ENCODE measurements at regions not wholly inside any gene's neighbourhood (a gene's known extent, or its start where the extent isn't known, plus 50 kb on each side); places are given as distances from the start of the nearest gene placed in this dataset.
"Not testable (repeated sequence)": the region's sequence is repeated elsewhere in the genome, so short reads cannot be mapped to it uniquely, and the experiment has no call there.

DNA sequence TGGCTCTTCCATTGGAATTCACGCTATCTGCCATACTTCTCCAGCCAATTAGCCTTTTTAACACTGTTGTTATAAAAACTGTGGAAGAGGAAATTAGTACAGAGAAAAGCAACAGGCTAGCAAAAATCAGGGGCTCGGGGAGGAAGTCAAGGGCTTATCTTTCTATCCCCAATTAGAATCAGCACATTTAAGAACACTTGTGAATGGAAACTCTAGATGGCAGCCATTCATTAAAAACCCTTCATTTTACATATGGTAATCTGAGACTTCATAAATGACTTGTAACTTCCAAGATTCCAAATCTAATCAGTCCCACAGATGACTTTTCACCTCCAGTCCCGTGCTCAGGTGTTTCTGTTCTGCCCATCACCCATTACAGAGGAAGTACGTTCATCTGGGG, 330.5 kb downstream of the CNTNAP3B start:
- H3K4me3 Mint-ChIP-seq; H3K27me3 ChIP-seq (replicated peaks in 1 of 2; ENCODE audit: control insufficient read depth in 2 of 2, extremely low read depth in 1 of 2, insufficient read depth in 2 of 2, low read length in 1 of 2); H3K27me3 Mint-ChIP-seq; CTCF ChIA-PET; H3K4me1 ChIP-seq (ENCODE audit: control insufficient read depth in 1 of 2, extremely low read depth in 1 of 2, insufficient read depth in 2 of 2, low read length in 2 of 2); POLR2A ChIA-PET; H3K27ac Mint-ChIP-seq; H3K9me3 Mint-ChIP-seq; H3K36me3 ChIP-seq (ENCODE audit: control insufficient read depth in 2 of 2, extremely low read depth in 1 of 2, insufficient read depth in 1 of 2, low read length in 1 of 2); H3K4me1 Mint-ChIP-seq; H3K36me3 Mint-ChIP-seq; ATAC-seq (replicated peaks in 1 of 4); DNase-seq; H3K4me3 ChIP-seq (ENCODE audit: control insufficient read depth in 1 of 2, extremely low read depth in 1 of 2, low read length in 1 of 2); H3K27ac ChIP-seq (ENCODE audit: low read length); H3K9me3 ChIP-seq: not testable (repeated sequence)
- WGBS (ENCODE audit: insufficient coverage): no CpG with 5 or more reads among the region's 4 CpGs

DNA sequence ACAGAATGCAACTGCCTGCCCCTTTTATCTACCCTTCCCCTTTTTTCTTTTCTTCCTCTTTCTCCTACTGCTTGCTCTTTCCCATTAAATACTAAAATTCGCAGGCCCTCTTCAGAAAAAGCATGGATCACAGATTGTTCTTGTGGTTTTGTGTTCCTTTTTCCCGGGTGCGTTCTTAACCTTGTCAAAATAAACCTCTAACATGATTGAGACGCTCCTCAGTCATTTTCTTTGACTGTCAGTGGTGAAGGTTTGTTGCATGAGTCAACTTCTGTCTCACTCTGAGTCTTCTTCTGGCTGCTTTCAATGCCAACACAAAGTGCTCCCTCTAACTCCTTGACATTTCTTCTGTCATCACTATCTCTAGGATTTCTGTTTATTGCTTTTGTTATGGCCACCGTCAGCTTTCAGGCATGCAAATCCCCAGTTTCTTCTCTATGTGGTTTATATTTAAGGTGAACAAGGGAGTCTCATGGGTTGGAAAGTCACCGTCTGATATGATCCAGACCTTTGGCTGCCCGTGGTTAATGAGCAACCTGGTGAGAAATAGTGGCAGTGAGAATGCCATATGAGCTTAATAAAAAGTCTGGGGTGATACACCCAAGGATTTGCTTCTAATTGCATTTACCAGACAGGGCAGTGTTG, 338.4 kb downstream of the CNTNAP3B start:
- POLR2A ChIA-PET; H3K9me3 Mint-ChIP-seq; H3K4me3 Mint-ChIP-seq; H3K4me1 ChIP-seq (ENCODE audit: control insufficient read depth in 1 of 2, extremely low read depth in 1 of 2, insufficient read depth in 2 of 2, low read length in 2 of 2); H3K36me3 ChIP-seq (ENCODE audit: control insufficient read depth in 2 of 2, extremely low read depth in 1 of 2, insufficient read depth in 1 of 2, low read length in 1 of 2); H3K27me3 Mint-ChIP-seq; H3K27ac ChIP-seq (ENCODE audit: low read length); H3K27me3 ChIP-seq (replicated peaks in 1 of 2; ENCODE audit: control insufficient read depth in 2 of 2, extremely low read depth in 1 of 2, insufficient read depth in 2 of 2, low read length in 1 of 2); CTCF ChIA-PET; ATAC-seq (replicated peaks in 1 of 4); H3K9me3 ChIP-seq; H3K4me1 Mint-ChIP-seq; H3K27ac Mint-ChIP-seq; H3K4me3 ChIP-seq (ENCODE audit: control insufficient read depth in 1 of 2, extremely low read depth in 1 of 2, low read length in 1 of 2); DNase-seq; H3K36me3 Mint-ChIP-seq: not testable (repeated sequence)
- WGBS (ENCODE audit: insufficient coverage): no CpG with 5 or more reads among the region's 7 CpGs

DNA sequence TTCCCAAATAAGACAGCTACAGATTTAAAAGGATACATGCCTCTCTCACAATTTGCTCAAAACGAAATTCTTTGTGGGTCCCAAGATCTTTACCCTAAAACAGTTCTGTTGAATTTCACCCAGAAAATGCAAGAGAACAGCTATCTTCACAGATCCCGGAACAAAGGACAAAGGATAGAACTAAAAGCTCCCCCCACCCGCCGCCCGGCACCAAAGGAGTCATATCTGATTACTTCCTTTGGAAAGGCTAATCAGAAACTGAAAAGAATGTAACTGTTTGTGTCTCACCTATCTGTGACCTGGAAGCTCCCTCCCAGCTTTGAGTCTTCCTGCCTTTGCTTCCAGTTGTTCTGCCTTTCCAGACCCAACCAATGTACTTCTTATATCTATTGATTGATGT, 339.2 kb downstream of the CNTNAP3B start:
- no CpG with 5 or more reads among the region's 5 CpGs for WGBS (ENCODE audit: insufficient coverage)
- not testable (repeated sequence) for H3K27me3 Mint-ChIP-seq

DNA sequence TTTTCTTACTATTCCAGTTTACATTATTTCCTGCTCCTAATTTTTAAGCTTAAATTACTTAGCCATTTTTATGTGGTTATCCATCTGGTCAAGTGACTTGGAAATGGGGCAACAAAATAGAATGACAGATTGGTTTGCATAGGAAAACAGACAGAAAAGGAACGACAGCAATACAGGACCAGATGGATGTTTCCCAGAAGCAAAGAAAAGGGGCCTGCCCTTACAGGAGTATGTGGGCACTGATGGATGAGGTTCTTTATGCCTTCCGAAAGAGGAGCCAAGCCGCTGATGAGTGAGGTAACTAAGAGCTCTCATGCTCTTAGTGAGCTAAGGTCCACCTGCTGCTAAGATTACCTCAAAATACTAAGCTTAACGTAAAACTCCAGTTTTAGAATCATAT, 339.8 kb downstream of the CNTNAP3B start:
- H3K36me3 ChIP-seq (ENCODE audit: control insufficient read depth in 2 of 2, extremely low read depth in 1 of 2, insufficient read depth in 1 of 2, low read length in 1 of 2); H3K9me3 ChIP-seq; H3K27ac Mint-ChIP-seq; H3K4me1 Mint-ChIP-seq; CTCF ChIA-PET; ATAC-seq (replicated peaks in 1 of 4); H3K27me3 ChIP-seq (replicated peaks in 1 of 2; ENCODE audit: control insufficient read depth in 2 of 2, extremely low read depth in 1 of 2, insufficient read depth in 2 of 2, low read length in 1 of 2); H3K4me3 Mint-ChIP-seq; H3K27me3 Mint-ChIP-seq; H3K4me1 ChIP-seq (ENCODE audit: control insufficient read depth in 1 of 2, extremely low read depth in 1 of 2, insufficient read depth in 2 of 2, low read length in 2 of 2); DNase-seq; H3K36me3 Mint-ChIP-seq; H3K27ac ChIP-seq (ENCODE audit: low read length); H3K4me3 ChIP-seq (ENCODE audit: control insufficient read depth in 1 of 2, extremely low read depth in 1 of 2, low read length in 1 of 2); H3K9me3 Mint-ChIP-seq; POLR2A ChIA-PET: not testable (repeated sequence)
- no CpG with 5 or more reads among the region's 4 CpGs for WGBS (ENCODE audit: insufficient coverage)

More for the DNA sequence above, 339.2 kb downstream of the CNTNAP3B start:
- POLR2A ChIA-PET; H3K36me3 Mint-ChIP-seq; ATAC-seq (replicated peaks in 1 of 4); H3K27me3 ChIP-seq (replicated peaks in 1 of 2; ENCODE audit: control insufficient read depth in 2 of 2, extremely low read depth in 1 of 2, insufficient read depth in 2 of 2, low read length in 1 of 2); H3K27ac ChIP-seq (ENCODE audit: low read length); H3K4me3 ChIP-seq (ENCODE audit: control insufficient read depth in 1 of 2, extremely low read depth in 1 of 2, low read length in 1 of 2); H3K4me1 Mint-ChIP-seq; H3K4me3 Mint-ChIP-seq; H3K9me3 ChIP-seq; DNase-seq; H3K36me3 ChIP-seq (ENCODE audit: control insufficient read depth in 2 of 2, extremely low read depth in 1 of 2, insufficient read depth in 1 of 2, low read length in 1 of 2); CTCF ChIA-PET; H3K27ac Mint-ChIP-seq; H3K4me1 ChIP-seq (ENCODE audit: control insufficient read depth in 1 of 2, extremely low read depth in 1 of 2, insufficient read depth in 2 of 2, low read length in 2 of 2); H3K9me3 Mint-ChIP-seq: not testable (repeated sequence)

DNA sequence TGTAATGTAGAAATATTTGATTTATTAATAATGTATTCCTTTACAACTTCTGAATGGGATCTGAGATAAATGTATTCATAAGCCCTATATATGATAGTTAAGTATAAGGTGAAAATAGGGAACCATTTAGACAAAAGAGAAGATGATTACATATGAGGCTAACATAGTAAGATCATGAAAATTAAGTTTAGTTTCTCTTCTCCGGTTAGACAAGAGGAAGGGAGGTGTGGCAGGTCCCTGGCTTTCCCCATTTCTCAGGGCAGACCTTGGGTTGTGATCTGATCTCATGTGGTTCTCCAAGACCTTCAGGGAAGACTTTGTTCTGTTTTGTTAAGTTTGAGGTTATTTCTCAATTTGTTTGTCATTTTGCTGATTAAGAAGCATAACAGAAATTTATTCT, 341.3 kb downstream of the CNTNAP3B start:
- ATAC-seq (replicated peaks in 1 of 4); H3K36me3 Mint-ChIP-seq; H3K4me1 ChIP-seq (ENCODE audit: control insufficient read depth in 1 of 2, extremely low read depth in 1 of 2, insufficient read depth in 2 of 2, low read length in 2 of 2); H3K4me3 Mint-ChIP-seq; H3K4me3 ChIP-seq (ENCODE audit: control insufficient read depth in 1 of 2, extremely low read depth in 1 of 2, low read length in 1 of 2); CTCF ChIA-PET; DNase-seq; H3K9me3 ChIP-seq; H3K27ac Mint-ChIP-seq; H3K9me3 Mint-ChIP-seq; H3K27ac ChIP-seq (ENCODE audit: low read length); H3K27me3 ChIP-seq (replicated peaks in 1 of 2; ENCODE audit: control insufficient read depth in 2 of 2, extremely low read depth in 1 of 2, insufficient read depth in 2 of 2, low read length in 1 of 2); H3K4me1 Mint-ChIP-seq; H3K36me3 ChIP-seq (ENCODE audit: control insufficient read depth in 2 of 2, extremely low read depth in 1 of 2, insufficient read depth in 1 of 2, low read length in 1 of 2); POLR2A ChIA-PET; H3K27me3 Mint-ChIP-seq: not testable (repeated sequence)
- WGBS (ENCODE audit: insufficient coverage): no CpG with 5 or more reads among the region's 1 CpG

DNA sequence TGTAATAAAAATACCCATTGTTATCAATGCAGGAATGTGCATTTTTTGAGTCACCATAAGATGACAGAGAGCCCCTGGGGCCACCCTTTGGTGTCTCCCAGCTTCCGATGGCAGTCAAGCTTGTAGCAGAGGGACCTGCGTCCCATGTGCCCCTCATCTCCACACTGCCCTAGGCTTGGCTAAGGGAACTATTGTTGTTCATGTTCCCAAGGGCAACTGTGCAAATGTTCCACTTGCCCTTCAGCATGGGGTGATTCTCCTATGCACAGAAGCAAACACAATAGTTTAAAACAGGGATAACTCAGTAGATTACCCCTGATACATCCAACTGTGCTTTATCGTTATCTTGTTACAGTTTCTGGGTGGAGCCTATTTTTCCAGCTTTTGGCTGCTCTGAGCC, 342.0 kb downstream of the CNTNAP3B start:
- H3K27me3 ChIP-seq (replicated peaks in 1 of 2; ENCODE audit: control insufficient read depth in 2 of 2, extremely low read depth in 1 of 2, insufficient read depth in 2 of 2, low read length in 1 of 2); H3K36me3 ChIP-seq (ENCODE audit: control insufficient read depth in 2 of 2, extremely low read depth in 1 of 2, insufficient read depth in 1 of 2, low read length in 1 of 2); H3K9me3 Mint-ChIP-seq; ATAC-seq (replicated peaks in 1 of 4); DNase-seq; H3K27me3 Mint-ChIP-seq; H3K36me3 Mint-ChIP-seq; H3K4me3 ChIP-seq (ENCODE audit: control insufficient read depth in 1 of 2, extremely low read depth in 1 of 2, low read length in 1 of 2); CTCF ChIA-PET; H3K27ac ChIP-seq (ENCODE audit: low read length); H3K4me1 ChIP-seq (ENCODE audit: control insufficient read depth in 1 of 2, extremely low read depth in 1 of 2, insufficient read depth in 2 of 2, low read length in 2 of 2); POLR2A ChIA-PET; H3K27ac Mint-ChIP-seq; H3K4me1 Mint-ChIP-seq; H3K9me3 ChIP-seq; H3K4me3 Mint-ChIP-seq: not testable (repeated sequence)
- no CpG with 5 or more reads among the region's 3 CpGs for WGBS (ENCODE audit: insufficient coverage)

DNA sequence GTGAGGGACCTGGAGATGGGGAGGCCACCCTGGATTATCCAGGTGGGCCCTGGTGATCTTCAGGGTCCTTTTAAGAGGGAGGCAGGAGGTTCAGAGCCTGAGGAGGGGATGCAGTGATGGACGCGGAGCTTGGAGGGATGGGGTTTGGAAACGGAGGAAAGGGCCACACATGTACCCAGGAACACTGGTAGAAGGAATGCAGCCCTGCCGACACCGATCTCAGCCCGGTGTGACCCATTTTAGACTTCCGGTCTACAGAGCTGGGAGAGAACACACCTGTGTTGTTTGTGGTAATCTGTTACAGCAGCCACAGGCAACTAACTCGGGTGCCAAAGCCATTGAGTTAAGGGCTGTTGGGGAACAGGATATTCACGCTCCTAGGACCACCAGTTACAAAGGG, 345.2 kb downstream of the CNTNAP3B start:
- H3K9me3 ChIP-seq; H3K27me3 Mint-ChIP-seq; H3K27ac Mint-ChIP-seq; H3K4me1 Mint-ChIP-seq; CTCF ChIA-PET; H3K36me3 Mint-ChIP-seq; H3K9me3 Mint-ChIP-seq; H3K4me3 ChIP-seq (ENCODE audit: control insufficient read depth in 1 of 2, extremely low read depth in 1 of 2, low read length in 1 of 2); H3K4me3 Mint-ChIP-seq; DNase-seq; H3K27me3 ChIP-seq (replicated peaks in 1 of 2; ENCODE audit: control insufficient read depth in 2 of 2, extremely low read depth in 1 of 2, insufficient read depth in 2 of 2, low read length in 1 of 2); POLR2A ChIA-PET; H3K27ac ChIP-seq (ENCODE audit: low read length); ATAC-seq (replicated peaks in 1 of 4); H3K36me3 ChIP-seq (ENCODE audit: control insufficient read depth in 2 of 2, extremely low read depth in 1 of 2, insufficient read depth in 1 of 2, low read length in 1 of 2); H3K4me1 ChIP-seq (ENCODE audit: control insufficient read depth in 1 of 2, extremely low read depth in 1 of 2, insufficient read depth in 2 of 2, low read length in 2 of 2): not testable (repeated sequence)
- WGBS (ENCODE audit: insufficient coverage): 93% methylated on average over 3 of the region's 9 CpGs
